NCI-H146 (cell line): ENCODE measurements at regions not wholly inside any gene's neighbourhood (a gene's known extent, or its start where the extent isn't known, plus 50 kb on each side); places are given as distances from the start of the nearest gene placed in this dataset.

Experiments used
- DNase-seq: peaks from one replicate; lab custom pipeline; 2025; lab: John Stamatoyannopoulos, UW

DNA sequence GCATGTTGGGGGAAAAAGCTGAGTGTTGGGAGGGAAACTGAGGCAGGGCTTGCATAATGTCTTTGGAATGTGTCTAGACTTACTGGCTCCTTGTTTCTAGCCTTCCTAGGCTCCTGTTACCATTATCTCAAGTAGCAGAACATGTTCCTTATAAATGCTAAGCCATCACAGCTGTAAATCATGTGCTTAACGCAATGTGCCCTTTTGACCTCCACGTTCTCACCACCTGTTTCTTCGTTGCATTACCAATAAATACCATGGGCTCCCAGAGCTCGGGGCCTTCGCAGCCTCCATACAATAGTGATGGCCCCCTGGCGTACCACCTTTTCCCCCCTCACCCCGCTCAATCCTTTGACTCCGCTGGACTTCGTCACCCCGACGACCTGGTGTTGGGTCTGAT, 54.0 kb upstream of the CWC22 start:
- no peak for DNase-seq

GRCh38 chr2:180058993-180059392, 51.9 kb upstream of the CWC22 start:
- DNase-seq = no peak

GRCh38 chr2:180057706-180058412, 50.8 kb upstream of the CWC22 start:
- no peak for DNase-seq
